NCI-H345 treated with DMSO at 0.1 percent for 48 hours (cell line): ENCODE measurements at regions not wholly inside any gene's neighbourhood (a gene's known extent, or its start where the extent isn't known, plus 50 kb on each side); places are given as distances from the start of the nearest gene placed in this dataset.

Source experiments
- DNase-seq: peaks from one replicate; lab custom pipeline; 2025; ENCODE audit not compliant: unreplicated experiment; lab: John Stamatoyannopoulos, UW

DNA sequence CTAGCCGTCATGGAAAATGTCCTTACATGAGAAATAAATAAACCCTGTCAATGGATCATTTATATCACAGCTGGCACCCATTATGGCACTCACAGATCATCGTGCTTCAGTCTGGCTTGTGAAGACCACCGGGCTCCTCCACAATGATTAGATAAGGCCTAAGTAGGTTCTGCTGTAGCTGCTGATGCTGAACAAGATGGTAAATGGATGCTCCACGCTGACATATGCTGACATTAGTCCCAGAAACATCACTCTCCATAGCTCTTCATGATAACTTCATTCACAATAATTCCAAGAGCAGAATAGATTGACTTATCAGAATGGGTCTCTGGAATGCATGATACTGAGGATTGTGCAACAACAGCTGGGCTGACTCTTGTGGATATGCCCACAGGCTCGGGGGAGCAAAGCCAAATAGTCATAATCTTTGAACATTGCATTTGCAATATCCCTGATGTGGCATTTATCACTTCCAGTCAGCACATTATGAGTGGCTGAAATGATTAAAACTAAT lies 63.8 kb upstream of the RXFP2 start:
- DNase-seq: no peak

- no peak for DNase-seq
Measured at GRCh38 chr13:31681133-31681532, 58.2 kb upstream of the RXFP2 start.

DNA sequence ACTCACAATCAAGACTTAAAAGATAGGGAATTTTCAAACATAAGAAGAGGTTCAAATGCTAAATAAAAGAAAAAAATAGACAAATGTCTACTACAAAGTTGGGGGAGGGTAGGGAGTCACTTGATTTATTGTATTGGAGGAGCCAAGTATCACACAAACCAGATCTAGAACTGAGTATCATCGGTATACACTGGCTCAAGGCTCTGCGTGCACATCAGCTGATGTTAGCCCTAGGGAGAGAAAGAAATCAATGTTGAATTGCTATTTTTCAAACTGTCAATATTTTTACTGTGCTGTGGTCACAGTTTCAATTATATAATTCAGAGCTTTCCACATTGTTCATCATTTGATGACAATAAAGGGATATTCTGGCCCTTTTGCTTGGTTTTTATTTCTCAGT lies 54.9 kb upstream of the RXFP2 start:
- no peak for DNase-seq

- no peak for DNase-seq
Measured at GRCh38 chr13:31686670-31687425, 52.5 kb upstream of the RXFP2 start.
